DLD1 (cell line): ENCODE measurements at regions not wholly inside any gene's neighbourhood (a gene's known extent, or its start where the extent isn't known, plus 50 kb on each side); places are given as distances from the start of the nearest gene placed in this dataset.

ENCODE experiments used
- in situ Hi-C: cut with HindIII; loops from 2 replicates; pipeline ENCODE4 v1.10.0; 2017; ENCODE audit warnings: low sequenced_read_pairs

DNA sequence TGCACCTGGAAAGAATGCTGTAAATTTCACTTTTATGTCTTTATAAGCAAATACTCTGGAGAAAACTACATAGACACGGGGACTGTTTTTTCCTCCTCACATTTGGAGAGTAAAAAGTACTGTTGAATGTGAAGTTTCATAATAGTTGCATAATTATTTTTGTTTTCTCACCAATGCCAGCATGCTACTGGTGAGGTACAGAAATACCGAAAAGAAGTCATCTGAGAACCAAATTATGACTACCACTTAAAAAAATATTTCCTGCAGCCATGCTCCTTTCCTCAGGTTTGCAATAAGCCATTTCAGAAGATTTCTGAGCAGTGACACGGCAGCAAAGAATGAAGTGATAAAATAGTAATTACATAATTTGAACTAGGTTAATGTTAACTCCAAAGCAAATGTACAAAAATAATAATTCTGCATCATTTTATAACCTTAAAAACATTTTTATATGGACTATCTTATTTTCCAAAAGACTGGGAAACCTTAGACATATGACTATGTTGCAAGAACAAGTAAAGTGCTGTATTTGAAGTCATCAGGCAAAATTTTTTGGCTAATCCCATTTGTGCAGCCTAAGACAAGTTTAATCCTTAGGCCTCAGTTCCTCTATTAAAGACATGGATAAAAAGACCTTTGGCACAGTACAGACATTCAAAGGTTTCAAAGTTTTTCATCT is 144.7 kb downstream of the PCSK1 start:
- in situ Hi-C loops: no loop called here

DNA sequence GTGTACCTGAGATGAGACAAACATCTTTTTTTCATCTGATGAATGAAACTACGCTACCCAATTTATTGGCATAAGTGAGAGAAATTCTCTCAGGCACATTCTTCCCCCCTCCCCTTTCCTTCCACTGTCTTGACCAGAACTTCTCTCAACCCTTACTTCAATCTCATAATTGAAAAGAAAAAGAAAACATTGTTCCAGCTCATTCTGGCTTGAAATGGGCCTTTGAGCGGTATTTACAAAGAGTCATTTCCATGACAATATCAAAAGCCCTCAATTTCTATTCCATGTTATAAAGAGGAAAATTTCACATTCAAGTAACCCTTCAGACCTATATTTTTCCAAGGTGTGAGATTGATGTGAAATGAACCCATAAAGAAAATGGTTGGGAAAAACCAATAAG is 145.9 kb downstream of the PCSK1 start:
- in situ Hi-C loops: no loop called here

DNA sequence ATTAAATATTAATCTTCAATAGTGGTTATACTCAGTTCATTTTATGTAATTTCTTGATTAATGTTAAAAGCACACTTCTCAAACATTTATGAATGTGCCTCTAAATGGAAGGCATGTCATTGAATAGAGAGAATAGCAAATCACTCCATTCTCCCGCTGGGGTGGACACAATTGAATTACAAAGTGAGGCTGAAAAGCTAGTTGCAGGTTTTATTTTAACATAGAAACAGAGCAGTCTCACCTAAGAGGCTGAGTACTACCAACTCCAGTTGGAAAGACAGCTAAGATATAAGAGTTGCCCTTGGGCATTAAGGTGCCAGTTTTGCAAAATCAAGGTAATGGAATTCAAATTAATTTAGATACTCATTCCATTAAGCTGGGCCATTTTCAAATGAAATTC is 147.2 kb downstream of the PCSK1 start:
- in situ Hi-C loops: no loop called here

DNA sequence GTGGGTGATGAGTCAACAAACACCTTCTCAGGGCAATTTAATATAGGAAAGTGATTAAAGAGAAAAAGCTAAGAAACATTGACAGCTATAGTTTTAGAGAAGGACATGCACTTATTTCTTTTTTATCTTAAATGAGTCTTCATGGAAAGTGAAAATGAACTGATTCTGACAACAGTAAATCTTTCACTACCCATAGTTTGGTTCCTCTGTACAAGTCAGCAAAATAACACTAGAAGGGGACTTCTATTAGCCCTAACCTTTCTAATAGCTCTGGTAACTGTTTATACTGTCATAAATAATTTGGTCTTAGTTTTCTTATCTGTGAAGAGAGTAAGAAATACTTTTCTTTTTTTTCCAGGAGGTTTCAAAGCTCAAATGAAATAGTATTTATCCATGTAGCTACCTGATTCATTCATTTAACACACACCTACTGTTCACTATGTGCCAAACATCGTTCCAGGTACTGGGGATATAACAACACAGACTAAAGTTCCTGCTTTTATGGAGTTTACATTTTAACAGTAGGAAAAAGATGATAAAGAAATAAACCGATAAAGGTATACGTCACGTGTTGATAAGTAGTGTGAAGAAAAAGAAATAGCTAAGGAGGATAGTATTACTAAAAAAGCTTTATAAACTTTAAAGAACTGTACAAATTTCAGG is 148.2 kb downstream of the PCSK1 start:
- in situ Hi-C loops: no loop called here

DNA sequence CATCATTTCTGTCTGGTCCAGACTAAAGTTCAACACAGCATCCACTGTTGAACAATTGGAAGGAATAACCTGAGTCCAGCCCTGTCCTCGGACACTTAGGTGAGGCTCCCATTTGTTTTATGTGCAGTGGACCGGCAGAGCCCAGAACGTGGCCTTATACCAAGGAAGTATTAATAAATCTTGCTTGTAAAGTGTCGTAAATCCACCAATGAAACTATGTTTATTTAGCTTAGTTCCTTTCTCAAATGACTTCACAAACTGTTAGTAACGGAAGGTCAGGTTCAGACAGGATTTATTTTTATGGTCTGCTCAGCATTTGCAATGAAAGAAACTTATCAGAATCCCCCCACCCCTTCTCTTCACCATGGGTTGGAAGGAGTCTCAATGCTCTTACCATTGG is 149.5 kb downstream of the PCSK1 start:
- in situ Hi-C loops: no loop called here

DNA sequence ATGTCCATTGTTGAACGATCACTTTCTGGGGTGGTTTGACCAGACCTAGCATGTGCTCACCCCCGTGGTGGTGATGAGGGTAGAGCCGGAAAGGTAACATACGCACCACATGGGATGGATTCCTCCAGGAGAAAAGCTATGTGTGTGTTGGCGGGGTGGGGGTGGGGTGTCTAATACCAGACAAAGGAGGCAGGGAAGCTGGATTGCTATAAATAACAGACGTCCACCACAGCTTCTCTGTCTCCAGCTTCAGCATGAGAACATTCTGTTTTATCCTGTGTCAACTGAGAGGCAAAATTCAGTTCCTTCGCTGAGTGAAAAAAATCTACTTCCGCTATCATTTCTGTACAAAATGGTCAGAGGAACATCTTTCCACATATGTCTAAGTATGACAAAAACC is 151.0 kb downstream of the PCSK1 start:
- in situ Hi-C loops: no loop called here

DNA sequence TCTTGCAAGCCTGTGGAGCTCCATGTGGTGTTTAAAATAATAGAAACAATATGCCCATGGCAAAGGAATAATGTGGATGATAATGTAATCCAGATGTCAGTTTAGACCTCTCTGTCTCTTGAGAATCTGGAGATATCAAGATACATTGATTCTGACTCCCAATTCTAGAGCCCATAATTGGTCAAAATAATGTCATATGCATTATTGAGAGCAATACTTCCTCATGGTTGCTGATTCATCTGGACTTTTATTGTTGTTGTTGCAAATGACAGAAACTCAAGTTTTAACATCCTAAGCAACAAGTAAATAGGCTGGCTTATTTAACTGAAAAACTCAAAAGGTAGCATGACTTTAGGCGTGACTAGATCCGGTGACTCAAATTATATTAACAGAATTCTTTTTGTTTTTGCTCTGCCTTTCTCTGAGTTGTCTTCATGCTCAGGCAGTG is 152.1 kb downstream of the PCSK1 start:
- in situ Hi-C loops: no loop called here

DNA sequence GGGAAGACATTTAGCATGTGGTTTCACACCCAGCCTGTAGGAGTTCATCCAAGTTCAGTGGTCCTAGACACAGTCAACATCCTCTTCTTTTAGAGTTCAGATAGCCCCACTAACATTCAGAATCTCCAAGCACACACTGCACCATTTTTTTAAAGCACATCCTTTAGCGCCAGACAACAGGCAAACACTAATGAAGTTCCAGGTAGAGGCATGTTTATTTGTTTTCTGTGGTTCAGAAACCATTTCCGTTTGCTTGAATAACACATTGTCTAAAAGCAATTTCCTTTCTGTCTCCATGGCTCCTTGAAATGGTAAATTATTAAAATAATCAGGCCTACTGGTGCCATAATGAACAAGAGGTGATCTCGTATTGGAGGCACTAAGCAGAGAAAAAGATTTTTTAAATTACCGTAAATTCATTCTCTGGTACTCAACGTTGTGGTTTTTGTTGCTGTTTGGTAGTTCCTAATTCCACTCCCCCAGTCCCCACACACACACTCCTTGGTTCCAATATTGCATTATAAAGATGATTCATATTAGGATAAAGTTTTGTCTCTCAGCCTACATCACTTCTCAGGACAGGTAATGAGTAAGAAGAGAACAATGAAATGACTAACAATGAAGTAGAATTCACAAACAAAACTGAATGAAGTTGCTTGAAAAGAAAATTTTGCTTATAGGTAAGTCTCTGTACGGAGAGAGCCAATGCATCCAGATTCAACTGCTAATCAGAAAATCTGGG is 153.1 kb downstream of the PCSK1 start:
- in situ Hi-C loops: no loop called here

DNA sequence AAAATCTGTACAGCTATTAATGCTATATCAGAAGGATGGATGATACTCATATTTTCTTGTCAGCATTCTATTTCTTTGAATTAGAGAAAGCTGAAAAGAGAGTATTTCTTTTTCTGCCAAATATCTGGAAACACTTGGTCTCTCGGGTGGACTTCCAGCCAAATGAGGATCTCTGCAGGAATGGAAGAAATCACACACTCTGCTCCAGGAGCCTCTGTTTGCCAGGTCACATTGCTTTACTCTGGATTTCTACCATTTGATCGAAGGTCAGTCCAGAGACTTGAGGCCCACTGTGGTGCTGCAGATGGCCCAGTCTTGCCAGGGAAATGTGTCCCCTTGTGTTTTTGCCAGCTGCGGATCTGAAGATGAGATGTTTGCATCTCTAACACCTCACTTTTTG is 154.1 kb downstream of the PCSK1 start:
- in situ Hi-C loops: no loop called here

DNA sequence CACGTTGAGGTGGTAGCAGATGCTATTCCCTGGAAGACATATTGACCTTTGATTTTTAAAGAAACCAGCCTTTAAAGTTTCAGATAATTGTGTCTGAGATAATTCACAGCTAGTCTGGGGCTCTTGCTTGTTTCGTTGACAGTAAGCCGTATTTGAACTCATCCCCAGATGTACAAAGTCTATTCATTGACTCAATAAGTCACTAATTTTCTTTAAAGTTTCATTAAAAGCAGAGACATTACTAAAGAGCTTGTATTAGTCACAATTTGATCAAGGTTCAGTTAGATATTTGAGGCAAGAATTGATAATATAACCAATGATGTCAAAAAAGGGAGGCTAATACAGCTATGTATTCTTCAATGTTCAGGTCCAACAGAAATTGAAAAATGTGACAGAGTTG is 158.0 kb downstream of the PCSK1 start:
- in situ Hi-C loops: no loop called here

DNA sequence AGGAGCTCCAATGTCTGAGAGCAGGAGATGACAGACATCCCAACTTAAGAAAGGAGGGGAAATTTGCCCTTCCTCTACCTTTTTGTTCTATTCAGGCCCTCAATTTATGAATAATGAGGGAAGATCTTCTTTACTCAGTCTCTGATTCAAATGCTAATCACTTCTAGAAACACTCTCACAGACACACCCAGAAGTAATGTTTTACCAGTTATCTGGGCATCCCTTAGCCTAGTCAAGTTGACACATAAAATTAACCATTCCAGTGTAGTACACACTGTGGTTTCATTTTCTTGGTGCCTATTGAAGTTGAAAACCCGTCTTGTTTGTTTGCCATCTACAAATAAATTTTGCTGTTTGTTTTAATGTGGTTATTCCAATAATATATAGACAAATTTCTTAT is 167.6 kb downstream of the PCSK1 start:
- in situ Hi-C loops: no loop called here

DNA sequence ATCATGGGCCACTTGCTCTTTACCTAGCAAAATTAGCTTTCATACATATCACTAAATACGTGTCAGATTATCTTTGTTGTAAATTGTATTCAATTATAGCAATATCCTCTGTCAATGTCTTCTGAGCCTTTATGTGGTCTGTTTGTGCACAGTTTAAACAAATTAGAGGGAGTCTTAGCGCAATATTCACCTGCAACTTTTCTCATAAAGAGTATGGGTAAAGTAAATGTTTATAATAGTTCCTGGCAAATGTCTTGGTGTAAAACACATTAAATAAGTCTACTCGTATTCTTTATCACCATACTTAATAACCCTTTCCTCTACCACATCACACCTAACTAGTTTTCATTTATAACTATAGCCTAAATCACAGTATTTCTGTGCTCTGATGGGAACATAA is 169.0 kb downstream of the PCSK1 start:
- in situ Hi-C loops: no loop called here

DNA sequence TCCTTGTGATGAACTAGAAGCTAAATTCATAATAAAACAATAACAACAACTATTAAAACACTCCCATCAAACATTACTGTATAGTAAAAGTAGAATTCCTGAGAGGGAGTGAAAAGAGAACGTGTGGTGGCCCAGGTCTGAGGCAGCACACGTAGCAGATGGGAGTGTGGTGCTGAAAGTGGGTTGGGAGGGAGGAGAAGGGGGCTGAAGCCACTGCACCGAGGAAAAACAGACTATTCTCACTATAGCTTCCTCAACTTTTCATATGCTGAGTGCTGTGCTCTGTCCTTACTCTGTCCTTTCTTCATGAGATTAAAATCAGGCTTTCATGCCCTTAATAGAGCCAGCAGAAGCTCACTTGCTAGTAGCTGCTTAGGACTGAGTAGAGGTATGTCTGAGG is 170.9 kb downstream of the PCSK1 start:
- in situ Hi-C loops: no loop called here

DNA sequence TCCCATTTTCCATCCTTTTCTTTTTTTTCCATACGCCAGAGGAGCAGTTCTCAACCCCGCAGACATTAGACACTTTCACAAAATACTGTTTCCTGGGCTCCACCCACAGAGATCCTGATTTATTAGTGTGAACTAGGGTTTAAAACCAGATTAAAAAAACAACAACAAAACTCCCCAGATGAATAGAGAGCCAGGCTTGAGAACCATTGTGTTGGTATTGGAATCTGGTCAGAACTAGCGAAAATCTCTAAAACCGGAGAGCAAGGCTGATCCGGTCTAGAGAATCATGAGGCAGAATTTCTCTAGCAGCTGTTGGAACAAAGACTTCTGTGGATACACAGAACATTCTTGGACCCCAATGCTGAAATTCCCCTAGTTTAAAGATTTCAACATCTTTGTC is 173.0 kb downstream of the PCSK1 start:
- in situ Hi-C loops: no loop called here

DNA sequence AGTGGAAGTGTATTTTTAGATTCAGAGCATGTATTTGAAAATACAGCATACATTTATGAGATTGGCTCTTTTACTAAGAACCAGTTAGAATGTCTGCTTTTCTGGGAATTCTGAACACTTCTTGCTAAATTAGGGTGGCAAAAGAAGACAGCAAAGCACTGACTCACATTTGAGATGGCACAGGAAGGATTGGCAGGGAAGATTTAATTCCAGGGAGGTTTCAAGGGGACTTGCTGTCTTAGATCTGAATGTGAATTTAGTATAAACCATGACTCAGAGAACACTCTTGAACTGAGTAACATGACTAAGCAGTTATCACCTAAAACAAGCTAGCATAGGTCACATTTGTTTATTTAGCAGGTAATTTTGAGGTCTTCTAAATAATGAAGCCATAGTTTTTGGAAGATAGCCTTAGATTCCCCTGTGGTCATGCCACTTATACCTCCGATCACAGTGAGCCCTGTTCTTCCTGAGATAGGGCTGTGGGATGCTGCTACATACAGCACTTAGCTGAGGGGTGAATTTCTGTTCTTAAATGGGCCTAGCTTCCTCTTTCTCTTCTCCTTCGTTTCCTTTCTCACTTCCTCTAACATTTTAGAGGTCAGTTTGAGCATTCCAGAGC is 173.8 kb downstream of the PCSK1 start:
- in situ Hi-C loops: no loop called here

DNA sequence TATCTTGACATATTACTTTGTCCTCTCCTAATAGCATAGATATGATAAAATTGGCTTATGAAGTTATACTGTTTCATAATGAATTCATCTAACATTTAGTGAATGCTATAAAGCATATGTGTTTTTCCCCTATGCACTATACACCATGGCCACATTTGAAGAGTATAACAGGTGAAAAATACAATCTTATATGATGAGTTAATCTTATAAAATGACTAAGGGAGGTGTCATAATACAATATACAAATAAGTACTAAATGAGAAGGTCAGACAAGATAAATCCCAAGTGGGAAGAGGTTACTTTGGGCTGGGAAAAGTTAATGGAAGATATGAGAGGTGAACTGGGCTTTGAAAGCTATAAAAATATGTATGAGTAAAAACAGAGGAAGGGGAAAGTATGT is 174.4 kb downstream of the PCSK1 start:
- in situ Hi-C loops: no loop called here

DNA sequence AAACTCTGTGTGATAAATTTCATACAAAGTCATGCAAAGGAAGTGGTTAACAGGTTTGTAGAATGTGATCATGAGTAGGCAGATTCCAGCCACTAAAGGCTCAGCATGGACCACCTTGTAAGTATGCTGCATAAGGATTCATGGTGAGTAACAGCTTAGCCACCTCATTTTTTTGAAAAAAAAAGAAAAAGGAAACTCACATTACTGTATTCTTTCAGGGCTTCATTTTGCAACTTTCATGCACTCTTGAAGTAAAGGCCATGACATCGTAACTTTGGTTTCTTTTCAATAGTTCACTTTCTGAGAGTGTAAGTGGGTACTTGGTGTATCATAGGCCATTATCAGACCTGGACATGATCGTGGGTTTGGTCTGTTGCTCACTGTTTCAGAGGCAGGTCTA is 175.1 kb downstream of the PCSK1 start:
- in situ Hi-C loops: no loop called here

DNA sequence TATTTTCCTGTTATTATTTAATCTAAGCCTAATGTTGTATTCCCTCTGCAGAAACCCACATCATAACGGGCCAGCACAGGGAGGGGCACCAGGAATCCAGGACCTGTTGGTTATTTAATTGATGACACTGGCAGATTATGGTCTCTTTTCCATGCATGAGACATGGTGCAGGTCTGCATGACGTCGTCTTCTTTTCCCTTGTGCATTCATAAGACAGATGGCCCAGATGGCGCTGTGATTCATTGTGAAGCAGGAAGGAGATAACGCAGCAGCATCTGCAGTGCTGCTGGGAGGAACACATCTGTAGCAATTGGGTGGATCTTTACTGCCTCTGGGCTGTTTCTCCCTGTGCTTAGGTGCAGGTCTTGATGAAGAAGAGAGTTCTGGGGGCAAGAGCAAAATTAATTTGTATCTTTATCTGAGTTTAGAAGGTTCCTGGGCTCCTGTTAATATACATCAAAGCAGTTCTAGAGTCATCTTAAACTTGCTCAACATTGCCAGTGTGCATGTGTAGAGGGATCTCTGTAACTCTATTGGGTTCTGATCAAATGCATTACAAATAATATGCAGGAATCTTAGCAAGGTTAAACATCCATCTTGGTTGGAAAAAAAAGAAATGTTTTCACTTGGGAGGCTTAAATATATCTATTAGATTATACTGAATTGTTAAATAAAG is 176.1 kb downstream of the PCSK1 start:
- in situ Hi-C loops: no loop called here

DNA sequence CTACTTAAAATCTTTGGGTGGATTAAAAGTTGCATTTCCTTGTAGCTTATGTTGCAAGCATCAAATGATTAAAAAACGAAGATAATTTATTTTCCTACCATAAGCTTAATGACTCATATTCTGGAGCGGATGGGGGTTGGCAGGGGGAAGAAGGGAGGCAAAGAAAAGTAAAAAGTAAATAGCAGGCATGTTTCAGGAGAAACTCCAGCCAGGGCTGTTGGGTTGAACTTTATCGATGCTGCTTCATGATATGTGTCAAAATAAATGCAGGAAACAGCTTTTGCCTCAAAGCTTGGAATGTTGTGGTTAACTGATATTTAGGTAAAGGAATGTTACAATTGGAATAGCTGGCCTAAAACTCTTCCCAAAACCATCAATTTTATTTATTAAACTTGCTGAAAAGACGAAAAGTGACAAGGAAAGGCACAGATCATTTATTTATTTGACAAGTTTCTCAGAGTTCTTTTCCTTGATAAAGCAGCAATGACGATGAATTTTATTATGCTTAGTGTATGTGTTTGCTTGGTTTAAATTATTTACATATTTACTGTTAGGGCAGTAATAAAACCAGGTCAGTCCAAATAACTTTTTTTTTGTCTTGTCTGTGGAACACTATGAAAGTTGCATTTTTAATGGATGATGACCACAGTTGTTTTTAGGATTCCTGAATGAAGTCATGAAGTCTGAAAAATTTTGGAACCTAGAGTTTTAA is 177.9 kb downstream of the PCSK1 start:
- in situ Hi-C loops: no loop called here

DNA sequence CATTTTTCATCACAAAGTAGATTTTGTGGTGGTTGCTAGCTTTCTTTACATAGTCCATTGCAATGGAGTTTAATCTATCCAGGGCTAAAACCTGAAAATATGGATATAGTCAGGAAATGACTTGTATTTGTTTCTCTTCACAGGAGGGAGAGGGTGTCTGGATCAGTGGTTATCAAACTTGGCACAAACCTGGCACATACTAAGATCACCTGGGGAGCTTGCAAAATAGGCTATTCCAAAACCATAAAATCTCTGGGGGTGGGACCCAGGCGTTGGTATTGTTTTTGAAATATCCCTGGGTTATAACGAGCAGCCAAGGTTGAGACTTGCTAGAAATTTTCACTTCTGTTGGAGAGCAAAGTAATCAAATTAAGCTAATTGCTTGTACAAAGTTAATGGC is 179.9 kb downstream of the PCSK1 start:
- in situ Hi-C loops: no loop called here

DNA sequence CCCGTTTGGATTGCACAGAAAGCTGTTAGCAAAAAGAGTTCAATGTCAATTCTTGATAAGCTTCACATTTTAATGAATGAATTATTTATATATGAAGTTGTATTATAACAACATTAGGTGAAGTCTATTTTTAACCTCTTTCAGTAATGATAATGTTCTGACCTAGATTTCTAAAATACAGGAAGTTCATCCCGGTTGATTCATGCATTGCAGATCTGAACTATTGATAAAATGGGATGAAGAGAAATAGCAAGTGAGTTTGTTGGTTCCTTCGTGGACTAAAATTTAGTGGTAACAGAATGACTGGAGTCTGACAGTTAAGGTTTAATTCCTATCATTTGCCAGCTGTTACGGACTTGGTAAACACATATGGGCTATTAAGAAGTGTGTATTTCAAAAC is 180.5 kb downstream of the PCSK1 start:
- in situ Hi-C loops: no loop called here
